Neural progenitor cell (in vitro differentiated cells): ENCODE measurements at regions not wholly inside any gene's neighbourhood (a gene's known extent, or its start where the extent isn't known, plus 50 kb on each side); places are given as distances from the start of the nearest gene placed in this dataset.

Experiments used
- EZH2phosphoT487 ChIP-seq: fragments of 200-600 bp; sonication (generic); IDR thresholded peaks from 2 replicates; pipeline ENCODE4 v1.6.1; 2017; ENCODE audit warnings: antibody characterized with exemption
- TF ChIP-seq, protein P1 (sequence below): fragments of 200-600 bp; sonication (generic); IDR thresholded peaks from 2 replicates; pipeline ENCODE4 v1.5.1; 2017; ENCODE audit warnings: antibody characterized with exemption, mild to moderate bottlenecking

DNA sequence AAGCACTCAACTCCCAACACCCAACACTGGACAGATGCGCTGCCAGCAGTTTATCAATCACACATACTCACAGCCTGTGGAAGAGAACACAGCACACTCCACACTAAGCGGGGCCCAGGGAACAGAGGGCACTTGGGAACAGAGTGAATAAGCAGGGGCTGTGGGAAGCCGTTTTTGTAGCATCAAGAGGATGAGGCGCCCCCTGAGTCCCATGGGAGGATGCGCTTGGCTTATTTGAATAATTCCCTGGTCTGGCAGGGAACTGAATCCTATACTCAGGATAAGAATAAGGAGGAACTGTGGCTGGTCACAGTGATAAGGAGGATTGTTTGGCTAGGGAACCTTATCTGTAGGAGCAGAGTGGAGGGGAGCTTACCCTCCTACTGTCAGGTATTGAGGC is 96.1 kb upstream of the DNAH5 start:
- no peak for TF ChIP-seq EZH2phosphoT487
- TF ChIP-seq, protein P1, sequence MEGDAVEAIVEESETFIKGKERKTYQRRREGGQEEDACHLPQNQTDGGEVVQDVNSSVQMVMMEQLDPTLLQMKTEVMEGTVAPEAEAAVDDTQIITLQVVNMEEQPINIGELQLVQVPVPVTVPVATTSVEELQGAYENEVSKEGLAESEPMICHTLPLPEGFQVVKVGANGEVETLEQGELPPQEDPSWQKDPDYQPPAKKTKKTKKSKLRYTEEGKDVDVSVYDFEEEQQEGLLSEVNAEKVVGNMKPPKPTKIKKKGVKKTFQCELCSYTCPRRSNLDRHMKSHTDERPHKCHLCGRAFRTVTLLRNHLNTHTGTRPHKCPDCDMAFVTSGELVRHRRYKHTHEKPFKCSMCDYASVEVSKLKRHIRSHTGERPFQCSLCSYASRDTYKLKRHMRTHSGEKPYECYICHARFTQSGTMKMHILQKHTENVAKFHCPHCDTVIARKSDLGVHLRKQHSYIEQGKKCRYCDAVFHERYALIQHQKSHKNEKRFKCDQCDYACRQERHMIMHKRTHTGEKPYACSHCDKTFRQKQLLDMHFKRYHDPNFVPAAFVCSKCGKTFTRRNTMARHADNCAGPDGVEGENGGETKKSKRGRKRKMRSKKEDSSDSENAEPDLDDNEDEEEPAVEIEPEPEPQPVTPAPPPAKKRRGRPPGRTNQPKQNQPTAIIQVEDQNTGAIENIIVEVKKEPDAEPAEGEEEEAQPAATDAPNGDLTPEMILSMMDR, result no peak
